ENCODE measurements at regions not wholly inside any gene's neighbourhood (a gene's known extent, or its start where the extent isn't known, plus 50 kb on each side); places are given as distances from the start of the nearest gene placed in this dataset.

- no peak for FAIRE-seq
Observed at GRCh38 chr9:14961372-14962068, 51.3 kb upstream of the FREM1 start.

DNA sequence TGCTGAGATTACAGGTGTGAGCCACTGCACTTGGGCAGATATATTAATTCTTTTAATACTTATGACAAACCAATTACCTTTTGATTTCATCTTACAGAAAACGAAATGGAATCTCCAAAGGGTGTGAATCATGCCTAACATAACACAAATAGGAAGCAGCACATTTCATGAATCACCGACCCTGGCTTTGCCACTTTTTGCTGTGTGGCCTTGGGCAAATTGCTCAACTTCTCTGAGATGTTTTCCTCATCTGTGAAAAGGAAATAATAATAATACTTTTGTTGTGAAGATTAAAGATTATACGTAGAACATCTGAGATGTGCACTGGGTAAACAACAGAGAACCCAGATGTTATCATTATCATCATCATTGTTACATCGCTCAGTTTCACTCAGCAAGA, 50.7 kb upstream of the FREM1 start:
- FAIRE-seq: no peak

All from colon (tissue), 2 donors.